Keratinocyte (primary cell): ENCODE measurements at regions not wholly inside any gene's neighbourhood (a gene's known extent, or its start where the extent isn't known, plus 50 kb on each side); places are given as distances from the start of the nearest gene placed in this dataset.

Source experiments
- DNase-seq: peaks from one replicate; pipeline ENCODE4 v3.0.0-alpha.2; 2011; ENCODE audit warnings: low read depth, missing footprints, low spot score
- FAIRE-seq: peaks from 2 replicates; lab custom pipeline; 2011; peaks lifted over from hg19 to GRCh38; lab: Jason Lieb, UNC
- H2AFZ ChIP-seq: 2 replicates; pipeline ENCODE4 v1.6.0; 2012; ENCODE audit warnings: low read length, control low read depth, inconsistent platforms; ENCODE audit not compliant: control insufficient read depth
- H3K27ac ChIP-seq: 2 replicates; pipeline ENCODE4 v1.5.1; 2011; ENCODE audit warnings: low read length; ENCODE audit not compliant: control insufficient read depth, insufficient read depth
- H3K27me3 ChIP-seq: 3 replicates; pipeline ENCODE4 v1.6.0; 2011; ENCODE audit warnings: low read length; ENCODE audit not compliant: control insufficient read depth, insufficient read depth; ENCODE audit errors: extremely low read depth
- H3K36me3 ChIP-seq, 2 experiments: 2 replicates in 1 of 2; 3 replicates in 1 of 2; pipeline ENCODE4 v1.5.1; 2011; ENCODE audit warnings: low read length in 2 of 2, mild to moderate bottlenecking in 1 of 2; ENCODE audit not compliant: control insufficient read depth in 2 of 2, insufficient read depth in 2 of 2; ENCODE audit errors: extremely low read depth in 1 of 2
- H3K4me1 ChIP-seq: 3 replicates; pipeline ENCODE4 v1.5.1; 2011; ENCODE audit warnings: low read length; ENCODE audit not compliant: control insufficient read depth, insufficient read depth; ENCODE audit errors: extremely low read depth
- H3K4me2 ChIP-seq: 3 replicates; pipeline ENCODE4 v1.6.0; 2011; ENCODE audit warnings: low read depth, low read length; ENCODE audit not compliant: control insufficient read depth, insufficient read depth; ENCODE audit errors: extremely low read depth
- H3K4me3 ChIP-seq, 3 experiments: fragments of 200-600 bp in 1 of 3; sonication (generic) in 1 of 3; 2 replicates in 2 of 3; 3 replicates in 1 of 3; pipeline ENCODE4 v1.5.1; 2011 to 2016; ENCODE audit warnings: low read length in 3 of 3, mild to moderate bottlenecking in 3 of 3, control low read depth in 2 of 3, inconsistent platforms in 1 of 3, low read depth in 1 of 3, mixed read lengths in 1 of 3, mixed run types in 1 of 3, moderate library complexity in 1 of 3; ENCODE audit not compliant: control insufficient read depth in 2 of 3, insufficient read depth in 2 of 3; ENCODE audit errors: extremely low read depth in 1 of 3
- H3K79me2 ChIP-seq: 2 replicates; pipeline ENCODE4 v1.6.0; 2012; ENCODE audit warnings: low read length; ENCODE audit not compliant: control insufficient read depth, insufficient read depth
- H3K9ac ChIP-seq: 3 replicates; pipeline ENCODE4 v1.6.0; 2011; ENCODE audit warnings: low read length; ENCODE audit not compliant: control insufficient read depth, insufficient read depth; ENCODE audit errors: extremely low read depth
- H3K9me1 ChIP-seq: 3 replicates; pipeline ENCODE4 v1.6.0; 2011; ENCODE audit warnings: low read length; ENCODE audit not compliant: control insufficient read depth, insufficient read depth; ENCODE audit errors: extremely low read depth
- H3K9me3 ChIP-seq: 2 replicates; pipeline ENCODE4 v1.5.1; 2012; ENCODE audit warnings: low read depth, low read length; ENCODE audit not compliant: control insufficient read depth
- H4K20me1 ChIP-seq: 3 replicates; pipeline ENCODE4 v1.6.0; 2011; ENCODE audit warnings: low read length; ENCODE audit not compliant: control insufficient read depth, insufficient read depth; ENCODE audit errors: extremely low read depth
- CTCF ChIP-seq, 3 experiments: IDR thresholded peaks in 1 of 3; conservative IDR thresholded peaks in 1 of 3; optimal IDR thresholded peaks in 1 of 3; 2 replicates in 2 of 3; 3 replicates in 1 of 3; pipeline versions ENCODE3 to v1.5.1; 2011; ENCODE audit warnings: low read length in 3 of 3, mild to moderate bottlenecking in 3 of 3, moderate library complexity in 2 of 3, control low read depth in 1 of 3, inconsistent platforms in 1 of 3; ENCODE audit not compliant: insufficient read depth in 2 of 3; ENCODE audit errors: extremely low read depth in 1 of 3
- EZH2 ChIP-seq: IDR thresholded peaks from one replicate; pipeline ENCODE4 v1.6.1; 2012; ENCODE audit warnings: inconsistent platforms, mild to moderate bottlenecking, low read length, moderate library complexity
- dilution Hi-C: fragments of 300-500 bp; cut with MboI; formaldehyde crosslinking; loops from one replicate; pipeline ENCODE4 v1.7.0; 2020; ENCODE audit warnings: low sequenced_read_pairs; ENCODE audit not compliant: extremely low pct_ligation_motif_present

- FAIRE-seq = no peak
- H3K27ac ChIP-seq = no peak overlapping the region
- H3K4me3 ChIP-seq = no peak overlapping the region
These were observed 140.1 kb upstream of the GMDS start for GRCh38 chr6:2385471-2385983.

GRCh38 chr6:2384528-2384927, 139.1 kb upstream of the GMDS start:
- DNase-seq = no peak
- Histone ChIP-seq H3K9me3 (no peaks in the 10 kb centered on the region), H2AFZ (no peak overlapping the region), H3K4me1 (peaks cover 5% of the 10 kb centered on the region), H3K36me3 (no peaks in the 10 kb centered on the region), H3K79me2 (no peaks in the 10 kb centered on the region), H3K4me3 (no peak overlapping the region), H3K27ac (no peak overlapping the region), H3K27me3 (no peaks in the 10 kb centered on the region), H3K9me1 (no peaks in the 10 kb centered on the region), H3K9ac (no peak overlapping the region), H3K4me2 (no peak overlapping the region), H4K20me1 (no peaks in the 10 kb centered on the region)
- dilution Hi-C loops = no loop called here
- FAIRE-seq = no peak
- TF ChIP-seq CTCF (optimal IDR thresholded peaks at IDR 0.05 in 1 of 3, IDR thresholded peaks at IDR 0.05 in 1 of 3, conservative IDR thresholded peaks at IDR 0.05 in 1 of 3; ENCODE audit: extremely low read depth in 1 of 3, insufficient read depth in 2 of 3, low read length in 3 of 3) = no peak
- TF ChIP-seq EZH2 = no peak

More at GRCh38 chr6:2385471-2385983, 140.1 kb upstream of the GMDS start:
- no peaks in the 10 kb centered on the region for H3K4me1 ChIP-seq
- H3K4me2 ChIP-seq = no peak overlapping the region
- H3K36me3 ChIP-seq = no peaks in the 10 kb centered on the region
- dilution Hi-C loops = no loop called here
- no peaks in the 10 kb centered on the region for H3K9me3 ChIP-seq
- H3K79me2 ChIP-seq = no peaks in the 10 kb centered on the region
- no peaks in the 10 kb centered on the region for H4K20me1 ChIP-seq
- H2AFZ ChIP-seq = no peak overlapping the region
- H3K9me1 ChIP-seq = no peaks in the 10 kb centered on the region
- TF ChIP-seq EZH2 = no peak
- TF ChIP-seq CTCF (optimal IDR thresholded peaks at IDR 0.05 in 1 of 3, IDR thresholded peaks at IDR 0.05 in 1 of 3, conservative IDR thresholded peaks at IDR 0.05 in 1 of 3; ENCODE audit: extremely low read depth in 1 of 3, insufficient read depth in 2 of 3, low read length in 3 of 3) = no peak
- no peaks in the 10 kb centered on the region for H3K27me3 ChIP-seq
- DNase-seq = no peak
- H3K9ac ChIP-seq = no peak overlapping the region
